ENCODE measurements at regions not wholly inside any gene's neighbourhood (a gene's known extent, or its start where the extent isn't known, plus 50 kb on each side); places are given as distances from the start of the nearest gene placed in this dataset.

GRCh38 chr2:126752876-126753275 lies 96.9 kb downstream of the GYPC start:
- H3K4me1 Mint-ChIP-seq (ENCODE audit: low read depth) = peaks cover 24% of the 10 kb centered on the region
- H3K27ac Mint-ChIP-seq = no peak overlapping the region
- H3K27me3 Mint-ChIP-seq = no peaks in the 10 kb centered on the region
- ATAC-seq = no peak
- no peak for TF ChIP-seq CTCF (IDR thresholded peaks at IDR 0.05)
- no peak overlapping the region for H3K4me3 Mint-ChIP-seq
- H3K36me3 Mint-ChIP-seq (ENCODE audit: low read depth) = no peaks in the 10 kb centered on the region
- ChIA-PET POLR2A (no interaction called here), CTCF (no interaction called here)
- peaks cover 1% of the 10 kb centered on the region for H3K9me3 Mint-ChIP-seq
- intact Hi-C loops (cut with micrococcal nuclease) = no loop called here
- no peak for DNase-seq

- TF ChIP-seq CTCF (IDR thresholded peaks at IDR 0.05) = no peak
- POLR2A ChIA-PET = no interaction called here
- ATAC-seq (no peak), DNase-seq (no peak)
- Mint-ChIP-seq H3K9me3 (peaks cover 1% of the 10 kb centered on the region), H3K27ac (no peak overlapping the region), H3K36me3 (ENCODE audit: low read depth) (no peaks in the 10 kb centered on the region), H3K4me1 (ENCODE audit: low read depth) (peaks cover 22% of the 10 kb centered on the region), H3K4me3 (no peak overlapping the region), H3K27me3 (no peaks in the 10 kb centered on the region)
- intact Hi-C loops (cut with micrococcal nuclease) = no loop called here
- CTCF ChIA-PET = interaction anchor here (1.0 kb wide), 1 partner anchor 25 kb away, joined by 3 read pairs; no protein-coding TSS in a partner anchor
Measured at GRCh38 chr2:126753501-126754212, 97.7 kb downstream of the GYPC start.

- intact Hi-C loops (cut with micrococcal nuclease) = no loop called here
- Mint-ChIP-seq H3K4me1 (ENCODE audit: low read depth) (peaks cover 14% of the 10 kb centered on the region), H3K36me3 (ENCODE audit: low read depth) (no peaks in the 10 kb centered on the region), H3K27me3 (no peaks in the 10 kb centered on the region), H3K4me3 (no peak overlapping the region), H3K9me3 (peaks cover 1% of the 10 kb centered on the region), H3K27ac (no peak overlapping the region)
- CTCF ChIA-PET = interaction anchor here (0.8 to 1.0 kb wide), 2 partner anchors 11 to 26 kb away, joined by 3 read pairs; no protein-coding TSS in a partner anchor
- DNase-seq (no peak), ATAC-seq (no peak)
- POLR2A ChIA-PET = no interaction called here
- no peak for TF ChIP-seq CTCF (IDR thresholded peaks at IDR 0.05)
Measured at GRCh38 chr2:126754240-126755004, 98.5 kb downstream of the GYPC start.

GRCh38 chr2:126756125-126756524 lies 100.2 kb downstream of the GYPC start:
- no peak for ATAC-seq
- TF ChIP-seq CTCF (IDR thresholded peaks at IDR 0.05) = no peak
- H3K27ac Mint-ChIP-seq = no peak overlapping the region
- no peaks in the 10 kb centered on the region for H3K27me3 Mint-ChIP-seq
- H3K4me1 Mint-ChIP-seq (ENCODE audit: low read depth) = peaks cover 17% of the 10 kb centered on the region
- intact Hi-C loops (cut with micrococcal nuclease) = no loop called here
- H3K36me3 Mint-ChIP-seq (ENCODE audit: low read depth) = no peaks in the 10 kb centered on the region
- POLR2A ChIA-PET = interaction anchor here (0.7 kb wide), 1 partner anchor 25 kb away, joined by 3 read pairs; no protein-coding TSS in a partner anchor
- no peak overlapping the region for H3K4me3 Mint-ChIP-seq
- CTCF ChIA-PET = interaction anchor here (1.2 to 1.5 kb wide), 2 partner anchors 21 to 228 kb away, joined by 4 read pairs; no protein-coding TSS in a partner anchor
- H3K9me3 Mint-ChIP-seq = peaks cover 1% of the 10 kb centered on the region
- DNase-seq = no peak
